Ovary (tissue), 7 donors: ENCODE measurements at regions not wholly inside any gene's neighbourhood (a gene's known extent, or its start where the extent isn't known, plus 50 kb on each side); places are given as distances from the start of the nearest gene placed in this dataset.

Source experiments
- DNase-seq, 5 donors: peaks; one replicate each; pipeline ENCODE4 v3.0.0-alpha.2; 2019 to 2020
- H3K27ac ChIP-seq, 2 donors: fragments of 200-600 bp; one replicate each; pipeline versions ENCODE4 v1.5.1 to v1.8.0; 2019 to 2022
- H3K27me3 ChIP-seq: fragments of 200-600 bp; one replicate; pipeline ENCODE4 v1.8.0; 2022
- H3K36me3 ChIP-seq: fragments of 200-600 bp; sonication (generic); one replicate; pipeline ENCODE4 v1.5.1; 2019
- H3K4me1 ChIP-seq: one replicate; pipeline ENCODE4 v1.8.1; 2013; ENCODE audit warnings: mild to moderate bottlenecking, moderate library complexity; ENCODE audit not compliant: insufficient read depth
- H3K4me3 ChIP-seq: fragments of 200-600 bp; sonication (generic); one replicate; pipeline ENCODE4 v1.5.1; 2017
- H3K9me3 ChIP-seq, 2 donors: fragments of 200-600 bp in 1 of 2; sonication (generic) in 1 of 2; one replicate each; pipeline versions ENCODE4 v1.5.1 to v1.8.1; 2013 to 2019; ENCODE audit warnings: mild to moderate bottlenecking in 1 of 2, moderate library complexity in 1 of 2
- EP300 ChIP-seq: sonication (generic); formaldehyde crosslinking; IDR thresholded peaks from one replicate; pipeline ENCODE4 v1.6.1; 2017; ENCODE audit warnings: antibody characterized with exemption
- POLR2A ChIP-seq: fragments of 450-650 bp; IDR thresholded peaks from one replicate; pipeline ENCODE4 v1.6.1; 2017; ENCODE audit warnings: antibody characterized with exemption, mild to moderate bottlenecking, moderate library complexity
- WGBS, 3 donors: extraction: QIAGEN DNeasy Blood & Tissue Kit in 1 of 3; methylation state at CpG; one replicate each; pipeline versions ENCODE4 v1.1.5 to v1.1.7; 2013 to 2017; 5-methylcytosine and 5-hydroxymethylcytosine counted together
- intact Hi-C, 4 donors: fragments of 100-400 bp; cut with DNase I; formaldehyde crosslinking; loops; one replicate each; pipeline versions ENCODE4 v1.11.0 to v1.15.1; 2022 to 2023
- TF ChIP-seq, protein P1 (sequence below), 3 donors: fragments of 450-650 bp in 2 of 3; fragments of 200-600 bp in 1 of 3; IDR thresholded peaks; one replicate each; pipeline versions ENCODE4 v1.5.1 to v1.8.0; 2016 to 2022; ENCODE audit warnings: antibody characterized with exemption in 3 of 3, mild to moderate bottlenecking in 1 of 3
- donor health status: DM: no; HTN: no; CAD: no; lungs with moderate emphysema.
- donor health status: DM: no; HTN: no; CAD: no.
- donor health status: Bipolar disorder and iron deficiency.
- donor health status: DM: no; HTN: no; CAD: no.
- donor health status: DM: yes; HTN: yes; CAD: no.

DNA sequence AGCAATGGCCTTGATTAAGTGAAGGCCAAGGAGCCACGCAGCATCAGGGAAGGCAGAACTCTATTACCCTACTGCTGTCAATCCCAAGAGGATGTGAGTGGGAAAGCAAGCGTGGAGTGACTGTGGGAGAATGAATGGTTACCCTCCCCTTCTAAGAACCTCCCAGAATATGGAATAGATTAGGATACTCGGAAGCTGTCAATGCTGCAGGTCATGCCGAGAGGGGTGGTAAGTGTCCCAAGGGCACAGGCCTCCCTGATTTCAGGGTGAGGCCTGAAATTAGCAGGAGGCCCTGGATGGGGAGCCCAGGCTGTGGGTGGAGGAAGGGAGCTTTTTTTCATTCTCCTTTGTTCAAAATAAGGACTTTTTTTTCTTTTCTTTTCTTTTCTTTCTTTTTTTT, 179.9 kb upstream of the JAG1 start:
- no peaks in the 10 kb centered on the region for H3K9me3 ChIP-seq
- no peak overlapping the region for H3K27ac ChIP-seq
- no peak overlapping the region for H3K4me3 ChIP-seq
- no peak for DNase-seq
- no peaks in the 10 kb centered on the region for H3K4me1 ChIP-seq
- WGBS, 3 donors, result 81 to 84% (median 82%) methylated on average over 4 of the region's 4 CpGs
- H3K36me3 ChIP-seq, result no peaks in the 10 kb centered on the region
- intact Hi-C loops, result no loop called here
- TF ChIP-seq, protein P1, sequence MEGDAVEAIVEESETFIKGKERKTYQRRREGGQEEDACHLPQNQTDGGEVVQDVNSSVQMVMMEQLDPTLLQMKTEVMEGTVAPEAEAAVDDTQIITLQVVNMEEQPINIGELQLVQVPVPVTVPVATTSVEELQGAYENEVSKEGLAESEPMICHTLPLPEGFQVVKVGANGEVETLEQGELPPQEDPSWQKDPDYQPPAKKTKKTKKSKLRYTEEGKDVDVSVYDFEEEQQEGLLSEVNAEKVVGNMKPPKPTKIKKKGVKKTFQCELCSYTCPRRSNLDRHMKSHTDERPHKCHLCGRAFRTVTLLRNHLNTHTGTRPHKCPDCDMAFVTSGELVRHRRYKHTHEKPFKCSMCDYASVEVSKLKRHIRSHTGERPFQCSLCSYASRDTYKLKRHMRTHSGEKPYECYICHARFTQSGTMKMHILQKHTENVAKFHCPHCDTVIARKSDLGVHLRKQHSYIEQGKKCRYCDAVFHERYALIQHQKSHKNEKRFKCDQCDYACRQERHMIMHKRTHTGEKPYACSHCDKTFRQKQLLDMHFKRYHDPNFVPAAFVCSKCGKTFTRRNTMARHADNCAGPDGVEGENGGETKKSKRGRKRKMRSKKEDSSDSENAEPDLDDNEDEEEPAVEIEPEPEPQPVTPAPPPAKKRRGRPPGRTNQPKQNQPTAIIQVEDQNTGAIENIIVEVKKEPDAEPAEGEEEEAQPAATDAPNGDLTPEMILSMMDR (IDR thresholded peaks at IDR 0.05), result no peak
- no peak for TF ChIP-seq EP300
- no peaks in the 10 kb centered on the region for H3K27me3 ChIP-seq

DNA sequence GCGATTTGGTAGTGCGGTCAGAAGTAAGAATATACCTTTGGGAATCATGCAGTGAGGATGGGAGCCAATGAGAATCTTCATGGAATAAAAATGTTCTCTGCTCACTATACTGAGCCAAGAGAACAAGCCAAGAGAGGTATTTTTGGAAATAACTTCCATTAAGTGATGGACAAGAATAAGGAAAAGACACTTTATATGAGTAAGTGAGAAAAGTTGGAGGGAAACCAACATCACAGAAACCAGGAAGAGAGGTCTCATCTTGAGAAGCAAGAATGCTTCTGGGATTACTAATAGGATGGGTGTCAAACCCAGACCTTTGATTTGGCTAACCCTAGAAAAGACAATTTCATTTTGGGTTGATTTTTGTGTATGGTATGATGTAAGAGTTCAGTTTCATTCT, 181.2 kb upstream of the JAG1 start:
- WGBS, 3 donors, result 82 to 94% (median 93%) methylated on average over 2 of the region's 2 CpGs
- intact Hi-C loops, result no loop called here
- TF ChIP-seq, protein P1 (IDR thresholded peaks at IDR 0.05), result no peak
- TF ChIP-seq POLR2A, result no peak
- no peak for TF ChIP-seq EP300
- Histone ChIP-seq H3K4me1 (no peaks in the 10 kb centered on the region), H3K36me3 (no peaks in the 10 kb centered on the region), H3K27me3 (no peaks in the 10 kb centered on the region), H3K9me3 (no peaks in the 10 kb centered on the region), H3K4me3 (no peak overlapping the region), H3K27ac (no peak overlapping the region)
- no peak for DNase-seq

DNA sequence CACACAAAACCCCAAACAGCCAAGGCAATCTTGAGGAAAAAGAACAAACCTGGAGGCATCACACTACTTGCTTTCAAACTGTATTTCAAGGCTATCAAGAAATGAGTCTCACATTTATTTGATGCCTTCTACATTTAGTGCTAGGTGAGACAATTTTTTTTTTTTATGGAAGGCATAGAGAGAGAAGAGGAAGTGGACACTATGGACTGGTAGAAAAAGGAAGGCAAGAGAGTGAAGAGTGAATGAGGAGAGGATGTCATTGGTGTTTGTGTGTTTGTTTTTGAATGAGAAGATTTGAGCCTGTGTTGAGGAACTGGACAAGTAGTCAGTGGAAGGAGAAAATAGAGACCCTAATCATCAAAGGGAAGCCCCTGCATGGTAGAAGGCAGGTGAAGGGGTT, 182.0 kb upstream of the JAG1 start:
- Histone ChIP-seq H3K27me3 (no peaks in the 10 kb centered on the region), H3K9me3 (no peaks in the 10 kb centered on the region), H3K4me1 (no peaks in the 10 kb centered on the region), H3K27ac (no peak overlapping the region), H3K4me3 (no peak overlapping the region), H3K36me3 (no peaks in the 10 kb centered on the region)
- no peak for TF ChIP-seq EP300
- no peak for TF ChIP-seq POLR2A
- TF ChIP-seq, protein P1 (IDR thresholded peaks at IDR 0.05), result no peak
- intact Hi-C loops, result no loop called here
- no peak for DNase-seq

DNA sequence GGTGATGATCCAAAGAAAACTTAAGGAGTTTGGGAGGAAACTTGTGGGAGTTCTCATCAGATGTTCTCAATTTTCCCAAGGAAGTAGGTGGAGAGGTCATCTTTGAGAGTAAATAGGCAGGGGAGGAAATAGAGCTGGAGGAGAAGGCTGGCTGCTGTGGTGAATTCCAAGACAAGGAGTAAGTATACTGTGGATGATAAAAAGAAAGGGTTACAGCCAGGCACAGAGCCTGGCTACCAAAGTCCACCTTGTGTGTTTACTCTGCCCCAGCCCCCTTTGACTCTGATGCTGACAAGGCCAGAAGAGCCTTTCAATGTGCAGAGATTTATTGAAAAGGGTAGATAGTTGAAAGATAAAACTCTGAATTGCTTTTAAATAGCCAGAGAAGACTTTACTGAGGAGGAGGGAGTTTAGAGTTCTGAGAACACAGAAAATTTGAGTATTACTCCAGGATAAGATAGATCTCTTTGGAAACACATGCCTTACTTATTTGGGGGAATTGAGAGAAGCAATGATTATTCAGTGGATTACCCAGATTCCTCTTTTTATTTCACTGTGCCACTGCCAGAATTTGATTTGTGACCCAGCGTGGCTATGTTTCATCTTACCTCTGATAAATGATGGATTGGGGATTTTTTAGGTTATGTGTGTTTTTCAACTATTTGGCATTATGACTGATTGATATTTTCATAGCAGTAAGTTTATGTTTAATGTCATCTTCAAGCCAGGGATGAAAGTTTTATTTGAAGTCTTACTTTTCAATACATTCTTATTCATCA, 182.6 kb upstream of the JAG1 start:
- TF ChIP-seq POLR2A, result no peak
- no peak for TF ChIP-seq EP300
- TF ChIP-seq, protein P1 (IDR thresholded peaks at IDR 0.05), result no peak
- WGBS, 3 donors, result 72 to 92% (median 85%) methylated on average over 1 of the region's 1 CpG
- H3K4me3 ChIP-seq, result no peak overlapping the region
- no peaks in the 10 kb centered on the region for H3K9me3 ChIP-seq
- no peaks in the 10 kb centered on the region for H3K4me1 ChIP-seq
- H3K27me3 ChIP-seq, result no peaks in the 10 kb centered on the region
- no peak overlapping the region for H3K27ac ChIP-seq
- intact Hi-C loops, result no loop called here
- no peaks in the 10 kb centered on the region for H3K36me3 ChIP-seq
- no peak for DNase-seq
